ENCODE measurements at regions not wholly inside any gene's neighbourhood (a gene's known extent, or its start where the extent isn't known, plus 50 kb on each side); places are given as distances from the start of the nearest gene placed in this dataset.

DNA sequence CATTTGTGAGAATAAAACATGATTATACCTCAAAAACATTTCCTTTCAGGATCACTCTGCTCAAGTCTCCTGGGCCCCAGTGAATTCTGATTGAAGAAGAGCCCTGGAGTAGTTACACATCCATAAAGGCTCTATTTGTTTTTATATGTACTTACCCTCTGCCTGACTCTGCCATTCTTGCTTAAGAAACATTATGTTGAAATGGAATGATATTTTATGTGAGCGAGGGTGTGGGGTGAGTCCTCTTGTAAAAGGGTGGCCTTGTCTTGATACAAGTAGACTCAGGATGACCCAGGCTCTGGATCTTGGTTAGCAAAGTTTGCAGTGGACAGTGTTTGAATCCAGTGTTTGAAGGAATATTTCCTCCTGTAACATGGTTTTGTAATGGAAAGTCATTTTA, 215.4 kb upstream of the PREP start:
- TF ChIP-seq POLR2A (IDR thresholded peaks at IDR 0.05; ENCODE audit: low read depth, low read length), result no peak
- TF ChIP-seq, protein P1, sequence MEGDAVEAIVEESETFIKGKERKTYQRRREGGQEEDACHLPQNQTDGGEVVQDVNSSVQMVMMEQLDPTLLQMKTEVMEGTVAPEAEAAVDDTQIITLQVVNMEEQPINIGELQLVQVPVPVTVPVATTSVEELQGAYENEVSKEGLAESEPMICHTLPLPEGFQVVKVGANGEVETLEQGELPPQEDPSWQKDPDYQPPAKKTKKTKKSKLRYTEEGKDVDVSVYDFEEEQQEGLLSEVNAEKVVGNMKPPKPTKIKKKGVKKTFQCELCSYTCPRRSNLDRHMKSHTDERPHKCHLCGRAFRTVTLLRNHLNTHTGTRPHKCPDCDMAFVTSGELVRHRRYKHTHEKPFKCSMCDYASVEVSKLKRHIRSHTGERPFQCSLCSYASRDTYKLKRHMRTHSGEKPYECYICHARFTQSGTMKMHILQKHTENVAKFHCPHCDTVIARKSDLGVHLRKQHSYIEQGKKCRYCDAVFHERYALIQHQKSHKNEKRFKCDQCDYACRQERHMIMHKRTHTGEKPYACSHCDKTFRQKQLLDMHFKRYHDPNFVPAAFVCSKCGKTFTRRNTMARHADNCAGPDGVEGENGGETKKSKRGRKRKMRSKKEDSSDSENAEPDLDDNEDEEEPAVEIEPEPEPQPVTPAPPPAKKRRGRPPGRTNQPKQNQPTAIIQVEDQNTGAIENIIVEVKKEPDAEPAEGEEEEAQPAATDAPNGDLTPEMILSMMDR (IDR thresholded peaks at IDR 0.05; ENCODE audit: extremely low read depth in 1 of 2, insufficient read depth in 1 of 2, low read depth in 1 of 2, low read length in 2 of 2), result no peak
- no peak for TF ChIP-seq EZH2 (IDR thresholded peaks at IDR 0.05; ENCODE audit: borderline replicate concordance, low read depth, low read length, severe bottlenecking)
- no peak for TF ChIP-seq MYC (IDR thresholded peaks at IDR 0.05; ENCODE audit: low read depth, low read length)
- TF ChIP-seq POLR2AphosphoS5 (IDR thresholded peaks at IDR 0.05; ENCODE audit: insufficient read depth, low read depth, low read length), result no peak
- TF ChIP-seq, protein P2, sequence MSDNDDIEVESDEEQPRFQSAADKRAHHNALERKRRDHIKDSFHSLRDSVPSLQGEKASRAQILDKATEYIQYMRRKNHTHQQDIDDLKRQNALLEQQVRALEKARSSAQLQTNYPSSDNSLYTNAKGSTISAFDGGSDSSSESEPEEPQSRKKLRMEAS (IDR thresholded peaks at IDR 0.05; ENCODE audit: insufficient read depth, insufficient read length), result no peak
- no peak for TF ChIP-seq JUN (IDR thresholded peaks at IDR 0.05; ENCODE audit: borderline replicate concordance, insufficient read depth, insufficient read length, low read depth)
- TF ChIP-seq GATA2 (IDR thresholded peaks at IDR 0.05; ENCODE audit: insufficient read depth, insufficient read length, low read depth, low read length), result no peak
- no peak for TF ChIP-seq FOS (IDR thresholded peaks at IDR 0.05; ENCODE audit: borderline replicate concordance, insufficient read depth, low read length)
